GM12872 (cell line): ENCODE measurements at regions not wholly inside any gene's neighbourhood (a gene's known extent, or its start where the extent isn't known, plus 50 kb on each side); places are given as distances from the start of the nearest gene placed in this dataset.

Experiments used
- TF ChIP-seq, protein P1 (sequence below): IDR thresholded peaks from 3 replicates; pipeline ENCODE4 v1.5.1; 2011; ENCODE audit warnings: low read depth, mild to moderate bottlenecking, low read length, moderate library complexity; ENCODE audit not compliant: insufficient read depth

DNA sequence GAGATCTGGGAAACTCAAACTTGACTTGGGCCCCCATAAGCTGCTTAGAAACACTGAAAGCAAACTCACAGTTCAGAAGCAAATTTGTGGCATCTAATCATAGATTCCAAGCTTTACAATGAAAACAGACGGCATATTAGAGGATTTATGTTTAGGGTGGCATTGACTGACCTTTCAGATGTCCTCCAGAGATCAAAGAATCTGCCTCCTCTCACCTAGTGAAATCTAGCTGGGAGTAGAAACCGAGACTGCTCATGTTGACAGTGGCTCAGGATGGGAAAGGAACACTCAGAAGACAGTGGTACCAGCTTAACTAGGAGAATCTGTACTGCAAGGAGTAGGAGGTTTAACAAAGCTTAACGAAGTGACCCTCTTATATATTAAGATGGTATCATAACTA lies 345.0 kb downstream of the GXYLT1 start:
- TF ChIP-seq, protein P1, sequence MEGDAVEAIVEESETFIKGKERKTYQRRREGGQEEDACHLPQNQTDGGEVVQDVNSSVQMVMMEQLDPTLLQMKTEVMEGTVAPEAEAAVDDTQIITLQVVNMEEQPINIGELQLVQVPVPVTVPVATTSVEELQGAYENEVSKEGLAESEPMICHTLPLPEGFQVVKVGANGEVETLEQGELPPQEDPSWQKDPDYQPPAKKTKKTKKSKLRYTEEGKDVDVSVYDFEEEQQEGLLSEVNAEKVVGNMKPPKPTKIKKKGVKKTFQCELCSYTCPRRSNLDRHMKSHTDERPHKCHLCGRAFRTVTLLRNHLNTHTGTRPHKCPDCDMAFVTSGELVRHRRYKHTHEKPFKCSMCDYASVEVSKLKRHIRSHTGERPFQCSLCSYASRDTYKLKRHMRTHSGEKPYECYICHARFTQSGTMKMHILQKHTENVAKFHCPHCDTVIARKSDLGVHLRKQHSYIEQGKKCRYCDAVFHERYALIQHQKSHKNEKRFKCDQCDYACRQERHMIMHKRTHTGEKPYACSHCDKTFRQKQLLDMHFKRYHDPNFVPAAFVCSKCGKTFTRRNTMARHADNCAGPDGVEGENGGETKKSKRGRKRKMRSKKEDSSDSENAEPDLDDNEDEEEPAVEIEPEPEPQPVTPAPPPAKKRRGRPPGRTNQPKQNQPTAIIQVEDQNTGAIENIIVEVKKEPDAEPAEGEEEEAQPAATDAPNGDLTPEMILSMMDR: no peak

DNA sequence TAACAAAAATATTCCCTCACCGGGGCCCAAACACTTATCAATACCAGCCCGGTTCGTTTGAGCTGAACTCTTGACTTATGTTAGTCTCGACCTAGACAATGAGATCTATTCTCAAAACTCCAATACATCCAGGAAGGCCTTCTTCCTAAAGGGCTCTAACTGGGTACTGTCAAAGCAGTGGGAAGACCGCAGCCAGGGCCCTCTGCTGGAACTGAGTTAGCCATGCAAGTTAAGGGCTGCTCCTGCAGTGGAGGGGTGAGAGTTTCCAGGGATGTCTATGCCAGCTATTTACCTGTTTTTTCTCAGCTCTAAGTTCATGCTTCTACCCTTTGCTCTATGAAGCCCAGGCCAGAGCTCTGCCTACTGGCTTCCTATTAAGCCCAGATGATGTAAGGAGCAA lies 348.8 kb downstream of the GXYLT1 start:
- TF ChIP-seq, protein P1: peak; percentile 18; the same call in 1 of the 3 replicates

DNA sequence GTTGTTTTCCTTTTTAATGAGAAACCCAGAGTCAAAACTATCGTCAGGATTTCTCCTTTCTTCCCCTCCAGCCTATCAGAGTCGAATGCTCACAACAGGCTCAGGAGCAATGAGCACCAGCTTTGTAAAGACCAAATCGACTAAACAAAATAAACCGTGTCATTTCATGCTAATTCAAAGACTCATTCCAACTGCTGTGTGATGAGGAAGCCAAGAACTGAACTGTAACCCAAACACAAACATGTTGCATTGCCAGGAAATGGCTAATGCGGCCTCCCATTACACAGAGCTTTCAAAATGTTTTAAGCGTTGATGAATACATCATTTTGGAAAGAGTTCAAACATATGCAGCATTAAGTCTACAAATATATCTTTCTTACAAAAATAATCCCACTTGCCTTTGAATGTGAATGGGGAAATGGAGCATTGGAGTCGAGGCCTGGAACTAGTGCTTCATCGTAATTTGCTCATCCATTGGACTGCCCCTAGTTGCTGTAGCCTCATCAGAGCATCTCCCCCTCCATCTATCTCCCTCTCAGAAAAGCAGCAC lies 349.5 kb downstream of the GXYLT1 start:
- TF ChIP-seq, protein P1: no peak

DNA sequence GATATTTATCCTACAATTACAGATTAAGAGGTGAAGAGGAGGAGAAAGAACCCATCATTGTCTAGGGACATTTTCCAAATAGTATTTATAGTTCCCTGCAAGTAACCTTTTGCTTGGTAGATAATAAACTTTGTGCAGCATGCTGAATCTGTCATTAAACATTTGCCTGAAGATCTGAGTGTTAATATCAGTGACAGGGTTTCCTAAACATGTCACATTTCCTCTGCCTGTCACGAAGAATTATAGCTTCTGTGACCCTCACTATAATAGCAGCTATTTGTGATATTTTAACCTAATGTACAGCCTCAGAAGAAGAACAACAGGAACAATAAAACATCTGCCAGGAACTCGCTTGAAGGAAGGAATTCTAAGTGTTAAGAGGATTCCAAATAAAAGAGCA lies 350.3 kb downstream of the GXYLT1 start:
- TF ChIP-seq, protein P1: no peak

DNA sequence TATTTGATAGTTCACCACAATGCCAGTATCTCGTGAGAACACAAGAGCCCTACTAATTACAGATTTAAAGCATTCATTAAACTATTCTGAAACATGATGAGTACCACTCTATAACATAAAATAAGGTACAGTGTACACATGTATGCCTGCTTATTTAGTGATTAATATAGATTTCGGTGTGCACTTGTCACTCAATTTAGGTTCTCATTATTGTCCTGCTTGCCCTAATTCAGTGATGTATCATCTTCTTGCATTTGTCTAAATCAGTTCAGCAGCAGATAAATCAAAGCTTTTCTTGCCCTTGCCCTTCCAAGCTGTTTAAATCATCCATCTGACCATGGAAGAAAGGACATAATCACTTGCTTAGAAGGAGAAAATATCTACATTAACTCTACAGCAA lies 359.7 kb downstream of the GXYLT1 start:
- TF ChIP-seq, protein P1: no peak

DNA sequence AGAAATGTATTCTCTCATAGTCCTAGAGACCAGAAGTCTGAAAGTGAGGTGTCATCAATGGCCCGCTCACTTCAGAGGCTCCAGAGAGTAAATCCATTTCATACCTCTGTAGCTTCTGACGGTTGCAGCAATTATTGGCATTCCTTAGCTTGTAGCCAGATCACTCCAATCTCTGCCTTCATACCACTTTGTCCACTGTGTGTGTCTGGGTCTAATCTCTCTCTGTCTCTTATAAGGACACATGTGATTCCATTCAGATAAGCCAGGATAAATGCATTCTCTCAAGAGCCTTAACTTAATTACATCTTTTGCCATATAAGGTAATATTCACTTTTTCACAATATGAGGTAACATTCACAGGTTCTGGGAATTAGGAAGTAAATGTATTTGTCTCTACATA lies 365.7 kb downstream of the GXYLT1 start:
- TF ChIP-seq, protein P1: no peak

DNA sequence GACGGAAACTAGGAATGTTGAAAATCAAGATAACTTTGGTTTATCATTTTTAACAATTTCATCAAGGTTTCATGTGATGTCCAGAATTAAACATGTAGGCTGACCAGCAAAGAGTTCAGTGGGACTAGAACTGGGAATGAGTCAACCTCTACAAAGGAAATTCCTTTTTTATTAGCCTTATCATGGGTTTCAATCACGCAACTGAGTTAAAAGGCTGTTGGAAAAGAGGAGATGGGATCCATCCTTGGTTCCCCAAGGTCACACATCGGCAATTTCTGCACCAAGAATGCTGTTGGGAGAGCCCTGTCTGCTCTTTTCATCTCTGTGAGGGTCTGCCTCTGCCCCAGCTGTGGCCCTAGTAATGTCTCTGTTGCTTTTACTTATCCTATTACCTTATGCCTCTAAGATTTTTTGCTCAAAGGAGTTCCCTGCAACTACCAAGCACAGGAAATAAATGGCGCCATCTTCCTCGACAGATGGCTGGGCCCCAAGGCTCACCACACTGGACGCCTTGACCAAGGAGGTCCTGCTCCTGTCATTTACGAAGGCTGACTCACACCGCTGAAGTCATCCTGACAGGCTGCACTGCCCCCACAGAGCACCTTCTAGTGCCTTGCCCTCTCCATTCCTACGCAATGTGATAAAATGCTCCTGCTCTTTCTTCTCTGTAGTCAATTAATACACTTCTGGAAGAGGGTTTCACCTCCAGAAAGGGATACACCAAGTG lies 367.4 kb downstream of the GXYLT1 start:
- TF ChIP-seq, protein P1: no peak
